Suprapubic skin (tissue), 4 donors: ENCODE measurements at regions not wholly inside any gene's neighbourhood (a gene's known extent, or its start where the extent isn't known, plus 50 kb on each side); places are given as distances from the start of the nearest gene placed in this dataset.

Experiments used
- POLR2A ChIP-seq, 2 donors: fragments of 450-650 bp; IDR thresholded peaks; one replicate each; pipeline ENCODE4 v1.6.1; 2017; ENCODE audit warnings: antibody characterized with exemption in 2 of 2, mild to moderate bottlenecking in 2 of 2, moderate library complexity in 2 of 2
- POLR2AphosphoS5 ChIP-seq, 3 donors: sonication (generic); formaldehyde crosslinking; IDR thresholded peaks; one replicate each; pipeline ENCODE4 v1.6.1; 2017; ENCODE audit warnings: antibody characterized with exemption in 3 of 3
- TF ChIP-seq, protein P1 (sequence below), 2 donors: fragments of 200-600 bp in 1 of 2; fragments of 450-650 bp in 1 of 2; sonication (generic) in 1 of 2; IDR thresholded peaks; one replicate each; pipeline ENCODE4 v1.5.1; 2016 to 2019; ENCODE audit warnings: antibody characterized with exemption in 2 of 2, mild to moderate bottlenecking in 1 of 2, moderate library complexity in 1 of 2

DNA sequence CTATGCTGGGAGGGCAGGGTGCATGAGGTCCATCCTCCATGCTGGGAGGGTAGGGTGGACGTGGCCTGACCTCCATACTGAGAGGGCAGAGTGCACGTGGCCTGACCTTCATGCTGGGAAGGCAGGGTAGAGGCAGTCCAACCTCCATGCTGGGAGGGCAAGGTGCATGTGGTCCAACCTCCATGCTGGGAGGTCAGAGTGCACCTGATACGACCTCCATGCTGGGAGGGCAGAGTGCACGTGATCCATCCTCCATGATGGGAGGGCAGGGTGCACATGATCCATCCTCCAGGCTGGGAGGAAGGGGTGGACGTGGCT is 622.2 kb downstream of the BRD1 start:
- TF ChIP-seq, protein P1, sequence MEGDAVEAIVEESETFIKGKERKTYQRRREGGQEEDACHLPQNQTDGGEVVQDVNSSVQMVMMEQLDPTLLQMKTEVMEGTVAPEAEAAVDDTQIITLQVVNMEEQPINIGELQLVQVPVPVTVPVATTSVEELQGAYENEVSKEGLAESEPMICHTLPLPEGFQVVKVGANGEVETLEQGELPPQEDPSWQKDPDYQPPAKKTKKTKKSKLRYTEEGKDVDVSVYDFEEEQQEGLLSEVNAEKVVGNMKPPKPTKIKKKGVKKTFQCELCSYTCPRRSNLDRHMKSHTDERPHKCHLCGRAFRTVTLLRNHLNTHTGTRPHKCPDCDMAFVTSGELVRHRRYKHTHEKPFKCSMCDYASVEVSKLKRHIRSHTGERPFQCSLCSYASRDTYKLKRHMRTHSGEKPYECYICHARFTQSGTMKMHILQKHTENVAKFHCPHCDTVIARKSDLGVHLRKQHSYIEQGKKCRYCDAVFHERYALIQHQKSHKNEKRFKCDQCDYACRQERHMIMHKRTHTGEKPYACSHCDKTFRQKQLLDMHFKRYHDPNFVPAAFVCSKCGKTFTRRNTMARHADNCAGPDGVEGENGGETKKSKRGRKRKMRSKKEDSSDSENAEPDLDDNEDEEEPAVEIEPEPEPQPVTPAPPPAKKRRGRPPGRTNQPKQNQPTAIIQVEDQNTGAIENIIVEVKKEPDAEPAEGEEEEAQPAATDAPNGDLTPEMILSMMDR (IDR thresholded peaks at IDR 0.05), result no peak
- TF ChIP-seq POLR2AphosphoS5 (IDR thresholded peaks at IDR 0.05) (no peak), POLR2A (IDR thresholded peaks at IDR 0.05) (no peak)
